ENCODE measurements at regions not wholly inside any gene's neighbourhood (a gene's known extent, or its start where the extent isn't known, plus 50 kb on each side); places are given as distances from the start of the nearest gene placed in this dataset.

DNA sequence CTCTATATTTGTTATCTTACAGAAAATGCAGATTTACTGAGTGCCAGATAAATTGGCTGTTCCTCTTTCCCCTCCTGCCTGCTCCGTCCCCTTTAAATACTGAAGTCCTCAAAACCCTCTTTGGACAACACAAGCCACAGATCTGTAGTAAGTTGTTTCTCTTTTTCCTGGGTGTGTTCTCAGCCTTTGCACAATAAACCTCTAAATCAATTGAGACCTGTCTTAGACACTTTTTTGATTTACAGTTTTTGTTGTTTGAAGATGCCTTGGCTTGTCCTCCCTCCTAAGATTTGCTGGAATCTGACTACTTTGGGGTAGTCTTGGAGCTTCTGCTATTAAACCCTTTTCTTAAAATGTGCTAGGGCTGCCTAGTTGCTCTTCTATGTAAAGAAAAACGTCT is 60.9 kb upstream of the EIF2S2 start:
- TF ChIP-seq, protein P1, sequence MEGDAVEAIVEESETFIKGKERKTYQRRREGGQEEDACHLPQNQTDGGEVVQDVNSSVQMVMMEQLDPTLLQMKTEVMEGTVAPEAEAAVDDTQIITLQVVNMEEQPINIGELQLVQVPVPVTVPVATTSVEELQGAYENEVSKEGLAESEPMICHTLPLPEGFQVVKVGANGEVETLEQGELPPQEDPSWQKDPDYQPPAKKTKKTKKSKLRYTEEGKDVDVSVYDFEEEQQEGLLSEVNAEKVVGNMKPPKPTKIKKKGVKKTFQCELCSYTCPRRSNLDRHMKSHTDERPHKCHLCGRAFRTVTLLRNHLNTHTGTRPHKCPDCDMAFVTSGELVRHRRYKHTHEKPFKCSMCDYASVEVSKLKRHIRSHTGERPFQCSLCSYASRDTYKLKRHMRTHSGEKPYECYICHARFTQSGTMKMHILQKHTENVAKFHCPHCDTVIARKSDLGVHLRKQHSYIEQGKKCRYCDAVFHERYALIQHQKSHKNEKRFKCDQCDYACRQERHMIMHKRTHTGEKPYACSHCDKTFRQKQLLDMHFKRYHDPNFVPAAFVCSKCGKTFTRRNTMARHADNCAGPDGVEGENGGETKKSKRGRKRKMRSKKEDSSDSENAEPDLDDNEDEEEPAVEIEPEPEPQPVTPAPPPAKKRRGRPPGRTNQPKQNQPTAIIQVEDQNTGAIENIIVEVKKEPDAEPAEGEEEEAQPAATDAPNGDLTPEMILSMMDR (IDR thresholded peaks at IDR 0.05; ENCODE audit: insufficient read depth, low read length): no peak
- no peak for TF ChIP-seq REST (IDR thresholded peaks at IDR 0.05; ENCODE audit: insufficient replicate concordance, low read depth)
- no peak for TF ChIP-seq POLR2AphosphoS5 (IDR thresholded peaks at IDR 0.05; ENCODE audit: low read depth)
